ENCODE measurements at regions not wholly inside any gene's neighbourhood (a gene's known extent, or its start where the extent isn't known, plus 50 kb on each side); places are given as distances from the start of the nearest gene placed in this dataset.
A peak's percentile ranks its signal among the peaks of the same experiment; 100 is the strongest.

GRCh38 chr4:145427991-145428390 is 53.7 kb upstream of the SMAD1 start:
- peaks cover 11% of the 10 kb centered on the region for H3K4me1 Mint-ChIP-seq
- peak overlapping the region in 1 of 3 experiments; percentile 33 for H3K27ac Mint-ChIP-seq
- H3K36me3 Mint-ChIP-seq (ENCODE audit: low read depth), result peaks cover 3% of the 10 kb centered on the region
- TF ChIP-seq CTCF (IDR thresholded peaks at IDR 0.05; ENCODE audit: unreplicated experiment in 3 of 3), result no peak
- H3K9me3 Mint-ChIP-seq, result peaks cover 18% of the 10 kb centered on the region
- H3K4me3 Mint-ChIP-seq, result no peak overlapping the region
- no peaks in the 10 kb centered on the region for H3K27me3 Mint-ChIP-seq (ENCODE audit: low read depth)

GRCh38 chr4:145427221-145427620 is 54.4 kb upstream of the SMAD1 start:
- Mint-ChIP-seq H3K9me3 (peaks cover 14% of the 10 kb centered on the region), H3K4me1 (peaks cover 11% of the 10 kb centered on the region)

GRCh38 chr4:145423017-145423708 is 58.5 kb upstream of the SMAD1 start:
- Mint-ChIP-seq H3K9me3 (peaks cover 14% of the 10 kb centered on the region), H3K4me3 (no peak overlapping the region), H3K36me3 (ENCODE audit: low read depth) (peaks cover 3% of the 10 kb centered on the region), H3K27ac (no peak overlapping the region), H3K27me3 (ENCODE audit: low read depth) (no peaks in the 10 kb centered on the region), H3K4me1 (peaks cover 9% of the 10 kb centered on the region)
- no peak for TF ChIP-seq CTCF (IDR thresholded peaks at IDR 0.05; ENCODE audit: unreplicated experiment in 3 of 3)

More at GRCh38 chr4:145427221-145427620, 54.4 kb upstream of the SMAD1 start:
- Mint-ChIP-seq H3K27me3 (ENCODE audit: low read depth) (no peaks in the 10 kb centered on the region), H3K4me3 (no peak overlapping the region), H3K36me3 (ENCODE audit: low read depth) (peaks cover 3% of the 10 kb centered on the region), H3K27ac (peak overlapping the region in 1 of 3 experiments; percentile 40)
- TF ChIP-seq CTCF (IDR thresholded peaks at IDR 0.05; ENCODE audit: unreplicated experiment in 3 of 3), result no peak

GRCh38 chr4:145420595-145421214 is 60.9 kb upstream of the SMAD1 start:
- no peak overlapping the region for H3K27ac Mint-ChIP-seq
- no peaks in the 10 kb centered on the region for H3K4me1 Mint-ChIP-seq
- no peak for TF ChIP-seq CTCF (IDR thresholded peaks at IDR 0.05; ENCODE audit: unreplicated experiment in 3 of 3)
- H3K9me3 Mint-ChIP-seq, result peaks cover 14% of the 10 kb centered on the region
- H3K4me3 Mint-ChIP-seq, result no peak overlapping the region
- H3K36me3 Mint-ChIP-seq (ENCODE audit: low read depth), result peaks cover 3% of the 10 kb centered on the region
- H3K27me3 Mint-ChIP-seq (ENCODE audit: low read depth), result no peaks in the 10 kb centered on the region

DNA sequence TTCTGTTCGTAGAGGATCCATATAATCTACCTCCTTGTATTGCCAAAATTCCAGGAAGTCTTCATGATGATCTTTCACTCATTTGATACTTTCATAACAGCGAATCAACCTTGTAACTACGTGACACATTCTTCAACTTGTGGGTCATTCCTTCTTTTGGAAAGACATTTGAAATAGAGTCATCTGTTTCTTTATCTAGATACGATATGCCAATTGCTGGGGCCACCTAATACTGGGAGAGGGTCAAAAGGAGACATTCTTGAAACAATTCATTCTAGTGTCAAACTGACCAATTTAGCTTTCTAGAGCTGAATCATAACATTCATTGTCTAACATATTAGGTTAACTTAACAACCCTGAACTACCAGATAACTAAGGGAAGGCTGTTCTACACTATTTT is 62.9 kb upstream of the SMAD1 start:
- H3K9me3 Mint-ChIP-seq, result peaks cover 6% of the 10 kb centered on the region

More for the DNA sequence above, 62.9 kb upstream of the SMAD1 start:
- no peak overlapping the region for H3K27ac Mint-ChIP-seq
- TF ChIP-seq CTCF (IDR thresholded peaks at IDR 0.05; ENCODE audit: unreplicated experiment in 3 of 3), result no peak
- peaks cover 3% of the 10 kb centered on the region for H3K36me3 Mint-ChIP-seq (ENCODE audit: low read depth)
- H3K4me3 Mint-ChIP-seq, result no peak overlapping the region
- peaks cover 12% of the 10 kb centered on the region for H3K4me1 Mint-ChIP-seq
- H3K27me3 Mint-ChIP-seq (ENCODE audit: low read depth), result no peaks in the 10 kb centered on the region
